ENCODE measurements at regions not wholly inside any gene's neighbourhood (a gene's known extent, or its start where the extent isn't known, plus 50 kb on each side); places are given as distances from the start of the nearest gene placed in this dataset.

- H3K27me3 ChIP-seq (ENCODE audit: insufficient read depth, poor library complexity, severe bottlenecking) = no peaks in the 10 kb centered on the region
- no peak overlapping the region for H3K27ac ChIP-seq (replicated peaks)
- TF ChIP-seq SPI1 (IDR thresholded peaks at IDR 0.05; ENCODE audit: borderline replicate concordance, low read depth) (no peak), GABPA (IDR thresholded peaks at IDR 0.05; ENCODE audit: low read depth) (no peak), CTCF (IDR thresholded peaks at IDR 0.05; ENCODE audit: insufficient read depth, low read length) (no peak), REST (IDR thresholded peaks at IDR 0.05; ENCODE audit: insufficient replicate concordance, low read depth) (no peak), POLR2AphosphoS5 (IDR thresholded peaks at IDR 0.05; ENCODE audit: low read depth) (no peak)
- no peak overlapping the region for H3K4me3 ChIP-seq (replicated peaks; ENCODE audit: insufficient read depth, low read length)
- DNase-seq (ENCODE audit: low read depth in 1 of 2, low spot score in 1 of 2) = no peak
Measured at GRCh38 chr1:38101037-38101785, 54.6 kb upstream of the POU3F1 start.

- H3K4me3 ChIP-seq (replicated peaks; ENCODE audit: insufficient read depth, low read length) = no peak overlapping the region
- H3K27ac ChIP-seq (replicated peaks) = no peak overlapping the region
- TF ChIP-seq POLR2AphosphoS5 (IDR thresholded peaks at IDR 0.05; ENCODE audit: low read depth) = no peak
- TF ChIP-seq CTCF (IDR thresholded peaks at IDR 0.05; ENCODE audit: insufficient read depth, low read length) = no peak
- TF ChIP-seq REST (IDR thresholded peaks at IDR 0.05; ENCODE audit: insufficient replicate concordance, low read depth) = no peak
- no peak for TF ChIP-seq GABPA (IDR thresholded peaks at IDR 0.05; ENCODE audit: low read depth)
- no peak for TF ChIP-seq SPI1 (IDR thresholded peaks at IDR 0.05; ENCODE audit: borderline replicate concordance, low read depth)
- DNase-seq (ENCODE audit: low read depth in 1 of 2, low spot score in 1 of 2) = no peak
- peaks cover 9% of the 10 kb centered on the region for H3K27me3 ChIP-seq (ENCODE audit: insufficient read depth, poor library complexity, severe bottlenecking)
Measured at GRCh38 chr1:38098101-38098847, 51.7 kb upstream of the POU3F1 start.

GRCh38 chr1:38097284-38097898 is 50.8 kb upstream of the POU3F1 start:
- no peak overlapping the region for H3K27ac ChIP-seq (replicated peaks)
- peaks cover 9% of the 10 kb centered on the region for H3K27me3 ChIP-seq (ENCODE audit: insufficient read depth, poor library complexity, severe bottlenecking)
- H3K4me3 ChIP-seq (replicated peaks; ENCODE audit: insufficient read depth, low read length) = no peak overlapping the region
- DNase-seq (ENCODE audit: low read depth in 1 of 2, low spot score in 1 of 2) = no peak
- TF ChIP-seq REST (IDR thresholded peaks at IDR 0.05; ENCODE audit: insufficient replicate concordance, low read depth) (no peak), GABPA (IDR thresholded peaks at IDR 0.05; ENCODE audit: low read depth) (no peak), POLR2AphosphoS5 (IDR thresholded peaks at IDR 0.05; ENCODE audit: low read depth) (no peak), CTCF (IDR thresholded peaks at IDR 0.05; ENCODE audit: insufficient read depth, low read length) (no peak), SPI1 (IDR thresholded peaks at IDR 0.05; ENCODE audit: borderline replicate concordance, low read depth) (no peak)

Measured in HL-60 (cell line).